ENCODE measurements at regions not wholly inside any gene's neighbourhood (a gene's known extent, or its start where the extent isn't known, plus 50 kb on each side); places are given as distances from the start of the nearest gene placed in this dataset.
"Not testable (repeated sequence)": the region's sequence is repeated elsewhere in the genome, so short reads cannot be mapped to it uniquely, and the experiment has no call there.

GRCh38 chr6:82521861-82522260 is 158.2 kb downstream of the TPBG start:
- Histone ChIP-seq H3K4me3 (ENCODE audit: control insufficient read depth in 1 of 2, extremely low read depth in 1 of 2, low read length in 1 of 2) (no peak overlapping the region), H3K27me3 (replicated peaks in 1 of 2; ENCODE audit: control insufficient read depth in 2 of 2, extremely low read depth in 1 of 2, insufficient read depth in 2 of 2, low read length in 1 of 2) (peaks cover 0 to 4% of the 10 kb centered on the region in 2 experiments), H3K4me1 (ENCODE audit: control insufficient read depth in 1 of 2, extremely low read depth in 1 of 2, insufficient read depth in 2 of 2, low read length in 2 of 2) (no peaks in the 10 kb centered on the region), H3K9me3 (no peaks in the 10 kb centered on the region), H3K36me3 (ENCODE audit: control insufficient read depth in 2 of 2, extremely low read depth in 1 of 2, insufficient read depth in 1 of 2, low read length in 1 of 2) (no peaks in the 10 kb centered on the region), H3K27ac (ENCODE audit: low read length) (no peak overlapping the region)
- H3K9me3 Mint-ChIP-seq = peaks cover 0 to 7% (median 3%) of the 10 kb centered on the region in 3 donors
- ATAC-seq (replicated peaks in 1 of 4) (no peak), DNase-seq (no peak)
- H3K27me3 Mint-ChIP-seq = peaks cover 0 to 2% of the 10 kb centered on the region in 2 donors
- no peaks in the 10 kb centered on the region for H3K36me3 Mint-ChIP-seq
- H3K4me1 Mint-ChIP-seq = no peaks in the 10 kb centered on the region
- no CpG with 5 or more reads among the region's 2 CpGs for WGBS (ENCODE audit: insufficient coverage)
- H3K27ac Mint-ChIP-seq = no peak overlapping the region
- CTCF ChIA-PET = no interaction called here
- POLR2A ChIA-PET = no interaction called here
- no peak overlapping the region for H3K4me3 Mint-ChIP-seq

GRCh38 chr6:82524031-82524430 is 160.4 kb downstream of the TPBG start:
- DNase-seq (no peak), ATAC-seq (replicated peaks in 1 of 4) (no peak)
- H3K27me3 ChIP-seq (replicated peaks in 1 of 2; ENCODE audit: control insufficient read depth in 2 of 2, extremely low read depth in 1 of 2, insufficient read depth in 2 of 2, low read length in 1 of 2) = peaks cover 0 to 4% of the 10 kb centered on the region in 2 experiments
- Mint-ChIP-seq H3K27ac (no peak overlapping the region), H3K36me3 (no peaks in the 10 kb centered on the region), H3K4me1 (no peaks in the 10 kb centered on the region), H3K27me3 (peaks cover 0 to 2% of the 10 kb centered on the region in 2 donors), H3K4me3 (no peak overlapping the region), H3K9me3 (peaks cover 0 to 7% (median 3%) of the 10 kb centered on the region in 3 donors)
- no peaks in the 10 kb centered on the region for H3K9me3 ChIP-seq
- H3K4me3 ChIP-seq (ENCODE audit: control insufficient read depth in 1 of 2, extremely low read depth in 1 of 2, low read length in 1 of 2) = no peak overlapping the region
- no peaks in the 10 kb centered on the region for H3K4me1 ChIP-seq (ENCODE audit: control insufficient read depth in 1 of 2, extremely low read depth in 1 of 2, insufficient read depth in 2 of 2, low read length in 2 of 2)
- CTCF ChIA-PET = no interaction called here
- no peaks in the 10 kb centered on the region for H3K36me3 ChIP-seq (ENCODE audit: control insufficient read depth in 2 of 2, extremely low read depth in 1 of 2, insufficient read depth in 1 of 2, low read length in 1 of 2)
- POLR2A ChIA-PET = no interaction called here
- 80% methylated on average over 6 of the region's 8 CpGs for WGBS (ENCODE audit: insufficient coverage)
- H3K27ac ChIP-seq (ENCODE audit: low read length) = no peak overlapping the region

GRCh38 chr6:82525775-82526495 is 162.3 kb downstream of the TPBG start:
- DNase-seq = no peak
- ATAC-seq (replicated peaks in 1 of 4) = no peak
- peaks cover 0 to 2% of the 10 kb centered on the region in 2 donors for H3K27me3 Mint-ChIP-seq
- Histone ChIP-seq H3K36me3 (ENCODE audit: control insufficient read depth in 2 of 2, extremely low read depth in 1 of 2, insufficient read depth in 1 of 2, low read length in 1 of 2) (no peaks in the 10 kb centered on the region), H3K27ac (ENCODE audit: low read length) (no peak overlapping the region), H3K4me3 (ENCODE audit: control insufficient read depth in 1 of 2, extremely low read depth in 1 of 2, low read length in 1 of 2) (no peak overlapping the region), H3K4me1 (ENCODE audit: control insufficient read depth in 1 of 2, extremely low read depth in 1 of 2, insufficient read depth in 2 of 2, low read length in 2 of 2) (no peaks in the 10 kb centered on the region), H3K27me3 (replicated peaks in 1 of 2; ENCODE audit: control insufficient read depth in 2 of 2, extremely low read depth in 1 of 2, insufficient read depth in 2 of 2, low read length in 1 of 2) (peaks cover 0 to 4% of the 10 kb centered on the region in 2 experiments), H3K9me3 (no peaks in the 10 kb centered on the region)
- no peak overlapping the region for H3K4me3 Mint-ChIP-seq
- H3K36me3 Mint-ChIP-seq = no peaks in the 10 kb centered on the region
- POLR2A ChIA-PET = no interaction called here
- whole genome bisulfite sequencing (ENCODE audit: insufficient coverage) = 75% methylated on average over 2 of the region's 4 CpGs
- peaks cover 0 to 7% (median 3%) of the 10 kb centered on the region in 3 donors for H3K9me3 Mint-ChIP-seq
- CTCF ChIA-PET = no interaction called here
- H3K4me1 Mint-ChIP-seq = no peaks in the 10 kb centered on the region
- no peak overlapping the region for H3K27ac Mint-ChIP-seq

- not testable (repeated sequence) for ATAC-seq (replicated peaks in 1 of 4); H3K27me3 Mint-ChIP-seq
- 93% methylated on average over 2 of the region's 2 CpGs for WGBS (ENCODE audit: insufficient coverage)
Observed at GRCh38 chr6:82529960-82530460, 166.4 kb downstream of the TPBG start.

GRCh38 chr6:82534876-82535275 is 171.3 kb downstream of the TPBG start:
- H3K27ac Mint-ChIP-seq = no peak overlapping the region
- ChIA-PET CTCF (no interaction called here), POLR2A (no interaction called here)
- Histone ChIP-seq H3K4me1 (ENCODE audit: control insufficient read depth in 1 of 2, extremely low read depth in 1 of 2, insufficient read depth in 2 of 2, low read length in 2 of 2) (no peaks in the 10 kb centered on the region), H3K9me3 (no peaks in the 10 kb centered on the region), H3K36me3 (ENCODE audit: control insufficient read depth in 2 of 2, extremely low read depth in 1 of 2, insufficient read depth in 1 of 2, low read length in 1 of 2) (no peaks in the 10 kb centered on the region), H3K27ac (ENCODE audit: low read length) (no peak overlapping the region), H3K4me3 (ENCODE audit: control insufficient read depth in 1 of 2, extremely low read depth in 1 of 2, low read length in 1 of 2) (no peak overlapping the region), H3K27me3 (replicated peaks in 1 of 2; ENCODE audit: control insufficient read depth in 2 of 2, extremely low read depth in 1 of 2, insufficient read depth in 2 of 2, low read length in 1 of 2) (no peaks in the 10 kb centered on the region)
- H3K4me1 Mint-ChIP-seq = no peaks in the 10 kb centered on the region
- H3K36me3 Mint-ChIP-seq = no peaks in the 10 kb centered on the region
- no peak for ATAC-seq (replicated peaks in 1 of 4)
- no peak for DNase-seq
- H3K9me3 Mint-ChIP-seq = peaks cover 0 to 2% (median 0%) of the 10 kb centered on the region in 3 donors
- no CpG with 5 or more reads among the region's 2 CpGs for WGBS (ENCODE audit: insufficient coverage)
- no peak overlapping the region for H3K4me3 Mint-ChIP-seq
- H3K27me3 Mint-ChIP-seq = peaks cover 0 to 2% of the 10 kb centered on the region in 2 donors

More at GRCh38 chr6:82529960-82530460, 166.4 kb downstream of the TPBG start:
- DNase-seq; H3K9me3 ChIP-seq; H3K36me3 ChIP-seq (ENCODE audit: control insufficient read depth in 2 of 2, extremely low read depth in 1 of 2, insufficient read depth in 1 of 2, low read length in 1 of 2); H3K4me1 ChIP-seq (ENCODE audit: control insufficient read depth in 1 of 2, extremely low read depth in 1 of 2, insufficient read depth in 2 of 2, low read length in 2 of 2); H3K27ac Mint-ChIP-seq; H3K4me1 Mint-ChIP-seq; H3K4me3 Mint-ChIP-seq; H3K27ac ChIP-seq (ENCODE audit: low read length); H3K36me3 Mint-ChIP-seq; H3K4me3 ChIP-seq (ENCODE audit: control insufficient read depth in 1 of 2, extremely low read depth in 1 of 2, low read length in 1 of 2); POLR2A ChIA-PET; H3K9me3 Mint-ChIP-seq; H3K27me3 ChIP-seq (replicated peaks in 1 of 2; ENCODE audit: control insufficient read depth in 2 of 2, extremely low read depth in 1 of 2, insufficient read depth in 2 of 2, low read length in 1 of 2); CTCF ChIA-PET: not testable (repeated sequence)

GRCh38 chr6:82549480-82549879 is 185.9 kb downstream of the TPBG start:
- H3K4me3 Mint-ChIP-seq; POLR2A ChIA-PET; H3K27ac Mint-ChIP-seq; H3K4me3 ChIP-seq (ENCODE audit: control insufficient read depth in 1 of 2, extremely low read depth in 1 of 2, low read length in 1 of 2); H3K36me3 Mint-ChIP-seq; DNase-seq; H3K36me3 ChIP-seq (ENCODE audit: control insufficient read depth in 2 of 2, extremely low read depth in 1 of 2, insufficient read depth in 1 of 2, low read length in 1 of 2); H3K27me3 ChIP-seq (replicated peaks in 1 of 2; ENCODE audit: control insufficient read depth in 2 of 2, extremely low read depth in 1 of 2, insufficient read depth in 2 of 2, low read length in 1 of 2); H3K27ac ChIP-seq (ENCODE audit: low read length); H3K27me3 Mint-ChIP-seq; H3K4me1 ChIP-seq (ENCODE audit: control insufficient read depth in 1 of 2, extremely low read depth in 1 of 2, insufficient read depth in 2 of 2, low read length in 2 of 2); CTCF ChIA-PET; H3K4me1 Mint-ChIP-seq; ATAC-seq (replicated peaks in 1 of 4); H3K9me3 ChIP-seq: not testable (repeated sequence)
- WGBS (ENCODE audit: insufficient coverage) = no CpG with 5 or more reads among the region's 2 CpGs
- H3K9me3 Mint-ChIP-seq = peaks cover 0 to 12% (median 10%) of the 10 kb centered on the region in 3 donors

Measured in T-cell (primary cell).